Right kidney (tissue), 1 donor: ENCODE measurements at regions not wholly inside any gene's neighbourhood (a gene's known extent, or its start where the extent isn't known, plus 50 kb on each side); places are given as distances from the start of the nearest gene placed in this dataset.
"Not testable (repeated sequence)": the region's sequence is repeated elsewhere in the genome, so short reads cannot be mapped to it uniquely, and the experiment has no call there.

Source experiments
- DNase-seq: peaks from one replicate; pipeline ENCODE4 v3.0.0-alpha.2; 2016

- not testable (repeated sequence) for DNase-seq
Measured at GRCh38 chr10:59043358-59043757, 133.1 kb upstream of the PHYHIPL start.

DNA sequence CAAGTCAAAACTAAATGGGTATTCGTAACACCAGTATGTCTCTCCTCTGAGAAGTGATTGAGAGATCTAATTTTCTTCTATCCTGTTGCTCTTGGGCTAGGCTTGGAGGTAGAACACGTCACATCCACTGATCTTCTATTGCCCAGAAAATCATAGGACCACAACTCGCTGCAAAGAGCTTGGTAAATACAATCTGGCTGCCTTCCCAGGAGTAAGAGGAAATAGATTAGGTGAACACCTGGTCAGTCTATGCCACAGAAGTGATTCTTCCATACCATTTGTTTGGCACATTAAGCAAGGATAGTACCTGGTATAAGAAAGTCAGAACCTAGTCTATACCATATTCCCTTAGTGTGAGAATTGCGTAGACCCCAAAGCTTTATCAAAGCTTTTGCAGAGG is 129.3 kb upstream of the PHYHIPL start:
- no peak for DNase-seq

GRCh38 chr10:59047957-59048618 is 128.4 kb upstream of the PHYHIPL start:
- no peak for DNase-seq

DNA sequence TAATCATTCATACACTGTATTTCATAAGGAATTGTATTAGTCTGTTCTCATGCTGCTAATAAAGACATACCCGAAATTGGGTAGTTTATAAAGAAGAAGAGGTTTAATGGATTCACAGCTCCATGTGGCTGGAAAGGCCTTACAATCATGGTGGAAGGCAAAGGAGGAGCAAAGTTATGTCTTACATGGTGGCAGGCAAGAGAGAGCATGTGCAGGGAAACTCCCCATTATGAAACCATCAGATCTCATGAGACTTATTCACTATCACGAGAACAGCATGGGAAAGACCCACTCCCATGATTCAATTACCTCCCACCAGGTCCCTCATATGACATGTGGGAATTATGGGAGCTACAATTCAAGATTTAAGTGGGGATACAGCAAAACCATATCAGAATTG is 122.9 kb upstream of the PHYHIPL start:
- DNase-seq, result not testable (repeated sequence)

DNA sequence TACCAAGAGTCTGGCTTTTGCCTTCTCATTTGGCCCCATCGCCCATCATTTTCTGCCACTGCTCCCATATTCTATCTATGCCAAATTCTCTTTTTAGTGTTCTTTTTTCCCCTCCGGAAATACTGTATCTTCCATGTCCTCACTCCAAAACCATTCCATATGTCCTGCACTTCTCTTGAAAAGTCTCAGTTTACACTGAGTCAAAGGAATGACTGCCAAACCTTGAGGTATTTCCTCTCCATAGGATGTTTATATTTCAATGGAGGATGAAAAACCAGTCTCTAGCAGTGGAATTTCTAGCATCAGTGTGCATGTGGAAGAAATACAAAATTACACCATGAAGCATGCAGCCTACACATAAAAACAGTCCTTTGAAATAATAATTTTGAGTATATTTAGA is 121.4 kb upstream of the PHYHIPL start:
- no peak for DNase-seq

DNA sequence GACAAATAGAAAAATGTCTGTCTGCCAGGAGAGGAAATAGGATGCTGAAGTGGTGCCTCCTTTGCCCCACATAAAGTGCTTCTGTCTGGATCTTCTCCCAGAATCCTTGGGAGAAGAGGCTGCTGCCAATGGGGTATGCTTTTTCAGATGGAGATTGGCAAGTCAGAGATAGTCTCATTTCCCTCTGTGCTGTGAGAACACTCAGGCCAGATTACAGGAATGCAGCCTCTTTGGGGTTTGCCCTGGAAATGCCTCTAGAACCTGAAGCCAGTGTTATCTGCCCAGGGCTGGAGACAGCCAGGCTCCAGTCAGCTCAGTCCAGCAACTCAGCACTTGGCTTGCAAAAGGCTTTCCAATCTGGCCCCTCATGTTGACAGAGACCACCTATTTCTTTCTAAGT is 119.1 kb upstream of the PHYHIPL start:
- no peak for DNase-seq

DNA sequence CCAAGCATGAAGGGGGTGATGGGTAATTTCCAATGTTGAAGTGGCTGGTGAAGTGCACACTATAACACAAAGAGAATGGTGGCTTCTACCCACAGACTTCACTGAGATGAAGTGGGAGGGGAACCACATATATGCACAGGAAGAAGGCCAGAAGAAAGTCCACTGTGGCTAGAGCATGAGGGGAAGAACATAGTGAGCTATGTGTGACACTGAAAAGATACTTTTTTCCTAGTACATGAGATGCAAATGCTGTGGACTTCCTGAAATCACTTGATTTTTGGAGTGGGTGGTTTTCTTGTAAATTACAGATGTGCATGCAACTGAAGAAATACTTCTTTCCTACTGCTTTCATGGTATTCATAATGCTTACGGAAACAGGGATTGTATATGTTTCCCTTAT is 115.6 kb upstream of the PHYHIPL start:
- no peak for DNase-seq

DNA sequence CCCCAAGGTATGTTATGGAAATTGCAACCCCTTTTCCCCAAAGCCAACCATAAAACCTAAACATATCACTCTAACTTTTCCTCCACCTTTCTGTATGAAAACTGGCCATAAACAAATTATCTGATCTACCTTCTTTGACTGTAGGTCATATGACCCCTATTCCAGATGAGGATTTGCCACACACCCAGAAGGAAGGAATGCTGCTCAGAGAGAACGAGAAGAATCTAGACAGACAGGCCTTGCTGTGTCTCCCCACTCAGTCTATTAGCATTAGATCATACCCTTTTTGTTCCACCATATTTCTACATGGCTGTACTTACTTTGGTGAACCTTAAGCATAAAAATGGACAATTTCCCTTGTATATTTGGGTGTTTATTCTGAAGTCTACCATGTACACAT is 113.0 kb upstream of the PHYHIPL start:
- DNase-seq, result no peak

- DNase-seq, result no peak
Measured at GRCh38 chr10:59064080-59064692, 112.3 kb upstream of the PHYHIPL start.

DNA sequence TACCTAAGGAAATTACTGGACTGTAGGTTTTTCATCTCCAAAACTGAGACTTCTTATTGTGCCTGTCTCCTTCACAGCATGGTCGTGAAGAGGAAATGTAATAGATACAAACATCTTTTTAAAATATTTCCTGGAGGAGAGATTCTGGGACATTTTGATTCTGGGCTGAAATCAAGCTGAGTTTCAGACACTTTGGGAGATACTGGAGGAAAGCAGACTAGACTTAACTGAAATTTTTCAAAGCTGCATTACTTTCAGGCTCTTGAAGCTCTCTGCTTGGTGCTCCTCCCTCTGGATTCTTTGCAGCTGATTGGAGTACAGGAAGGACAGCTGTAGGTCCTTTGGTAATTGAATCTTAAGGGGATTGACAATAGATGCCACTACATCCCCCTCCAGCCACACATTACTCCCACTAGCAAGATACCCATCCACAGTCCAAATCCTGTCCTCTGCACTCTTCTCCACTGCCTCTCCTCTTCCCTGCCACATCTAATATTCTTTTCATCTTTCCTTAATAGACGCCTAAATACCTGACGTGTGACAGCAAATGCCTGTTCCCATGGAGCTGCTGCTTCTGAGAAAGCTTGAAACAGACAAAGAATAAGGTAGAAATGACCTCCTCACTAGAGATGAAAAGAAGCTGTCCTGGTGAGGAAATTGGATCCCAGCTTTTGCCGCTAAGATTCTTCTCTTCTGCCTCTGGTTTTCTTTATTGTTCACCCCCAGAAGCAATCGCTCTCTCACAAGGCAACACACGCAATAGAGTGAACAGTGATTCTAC is 111.5 kb upstream of the PHYHIPL start:
- DNase-seq, result no peak

- no peak for DNase-seq
Measured at GRCh38 chr10:59068581-59069191, 107.8 kb upstream of the PHYHIPL start.

- no peak for DNase-seq
Measured at GRCh38 chr10:59072038-59072437, 104.4 kb upstream of the PHYHIPL start.

DNA sequence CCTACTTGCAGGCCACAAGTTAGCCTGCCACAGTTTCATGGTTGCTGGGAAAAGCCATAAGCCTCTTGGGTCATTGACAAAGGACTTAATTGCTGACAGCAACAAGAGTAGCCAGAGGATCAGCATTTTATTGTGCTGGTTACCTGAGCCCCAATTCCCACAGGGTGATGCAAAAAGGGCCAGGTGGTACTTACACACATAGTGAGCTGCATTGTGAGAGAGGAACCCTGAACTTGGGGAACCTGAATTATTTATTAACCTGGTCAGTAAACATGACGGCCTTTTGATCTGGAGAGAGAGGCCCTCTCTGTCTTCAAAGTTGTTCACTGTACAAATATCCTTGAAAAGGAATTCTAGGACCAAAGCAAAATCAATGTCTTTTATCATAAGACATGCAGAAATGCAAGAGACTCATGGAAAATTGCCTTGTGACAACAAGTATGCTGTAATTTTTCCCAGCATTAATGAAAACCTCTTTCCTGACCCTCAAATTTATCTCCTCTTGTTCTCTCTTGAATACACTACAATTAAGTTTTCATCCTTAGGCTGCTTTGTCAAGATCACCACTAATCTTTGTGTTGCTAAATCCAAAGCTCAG is 102.9 kb upstream of the PHYHIPL start:
- DNase-seq, result no peak

DNA sequence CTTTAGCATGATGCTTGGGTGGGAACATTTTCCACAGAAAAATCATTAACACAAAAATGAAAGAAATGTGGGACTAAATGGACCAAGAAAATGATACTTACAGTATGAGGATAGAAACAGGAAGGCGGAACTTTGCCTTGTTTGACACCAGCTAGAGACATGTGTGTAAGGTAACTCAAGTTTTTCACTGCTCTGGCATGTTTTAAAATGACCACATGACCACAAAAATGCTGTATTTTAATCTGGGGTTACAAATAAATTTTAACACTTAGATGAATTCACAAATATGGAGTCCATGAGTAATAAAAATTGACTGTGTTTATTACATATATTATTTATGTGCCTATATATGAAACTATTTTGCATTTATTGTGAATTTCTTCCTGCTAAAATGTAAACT is 100.9 kb upstream of the PHYHIPL start:
- no peak for DNase-seq

- no peak for DNase-seq
Measured at GRCh38 chr10:59077855-59078254, 98.6 kb upstream of the PHYHIPL start.

GRCh38 chr10:59078978-59079377 is 97.5 kb upstream of the PHYHIPL start:
- no peak for DNase-seq

DNA sequence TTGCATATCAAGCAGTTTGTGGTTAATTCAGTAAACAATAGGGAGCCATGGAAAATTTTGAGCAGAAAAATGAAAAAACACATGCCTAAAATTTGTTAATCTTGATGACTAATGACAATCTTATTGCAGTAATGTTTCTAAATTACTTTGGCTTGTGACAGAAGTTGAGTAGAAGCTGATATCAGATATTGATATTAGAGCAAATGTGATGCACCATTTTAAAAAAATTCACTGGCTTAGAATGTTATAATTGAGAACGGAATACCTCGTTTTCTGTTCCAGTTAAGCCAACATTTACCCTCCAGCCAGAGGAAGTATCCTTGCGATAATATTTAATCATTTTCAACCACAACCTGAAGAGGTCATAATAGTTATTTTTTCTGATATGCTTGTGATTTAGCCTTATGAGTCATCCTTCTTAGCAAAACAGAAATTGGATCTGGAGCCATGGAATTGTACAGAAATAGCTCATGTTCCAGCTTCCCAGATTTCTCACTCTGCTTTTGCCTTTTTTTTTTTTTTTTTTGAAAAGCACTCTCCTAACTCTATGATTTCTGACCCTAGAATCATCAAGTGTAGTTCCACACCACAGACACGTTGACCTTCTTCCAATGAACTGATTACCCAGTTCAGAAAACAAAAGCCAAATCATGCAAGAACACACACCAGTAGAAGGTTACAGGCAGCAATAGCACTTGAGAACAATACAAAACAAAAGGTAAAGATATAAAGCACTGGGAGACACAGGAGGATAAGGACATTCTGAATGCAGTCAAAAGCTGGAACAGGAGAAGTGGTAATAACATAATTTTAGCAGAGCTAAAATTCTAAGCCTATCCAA is 96.8 kb upstream of the PHYHIPL start:
- DNase-seq, result no peak

- DNase-seq, result no peak
Measured at GRCh38 chr10:59082249-59082648, 94.2 kb upstream of the PHYHIPL start.

- DNase-seq, result no peak
Measured at GRCh38 chr10:59085054-59085453, 91.4 kb upstream of the PHYHIPL start.

DNA sequence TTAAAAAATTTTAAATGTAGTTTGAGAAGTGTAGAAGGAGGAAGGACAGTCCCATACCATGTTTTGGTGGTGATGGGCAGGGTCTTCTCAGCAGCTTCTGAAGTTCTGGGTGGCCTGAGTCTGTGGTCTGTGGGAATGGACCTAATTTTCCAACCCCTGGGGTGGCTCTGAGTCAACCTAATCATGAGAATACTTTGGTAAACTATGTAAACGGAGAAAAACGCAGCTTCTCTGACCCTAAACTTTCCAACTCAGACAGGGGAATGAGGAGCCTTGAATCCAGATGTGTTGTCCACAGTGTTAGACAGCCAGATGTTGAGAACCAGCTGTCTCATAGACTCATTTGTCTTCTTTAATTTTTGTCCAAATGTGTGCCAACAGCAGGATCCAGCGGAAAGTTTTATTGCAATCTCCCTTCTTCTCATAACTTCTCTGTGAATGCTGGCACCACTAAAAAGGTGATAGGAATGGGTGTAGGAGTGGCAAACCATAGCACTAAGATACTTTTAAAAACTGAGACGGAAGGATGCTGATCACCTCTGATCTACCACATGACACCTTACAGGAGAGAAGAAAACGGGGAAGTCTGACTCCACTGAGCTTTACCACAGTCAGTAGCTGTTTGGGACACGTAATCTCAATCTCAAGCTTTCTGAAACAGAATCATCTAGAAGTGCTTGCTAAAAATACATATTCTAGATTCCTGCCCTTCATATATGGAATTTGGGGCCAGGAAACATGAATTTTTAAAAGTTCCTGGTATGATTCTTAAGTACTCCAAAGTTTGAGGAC is 90.5 kb upstream of the PHYHIPL start:
- no peak for DNase-seq

DNA sequence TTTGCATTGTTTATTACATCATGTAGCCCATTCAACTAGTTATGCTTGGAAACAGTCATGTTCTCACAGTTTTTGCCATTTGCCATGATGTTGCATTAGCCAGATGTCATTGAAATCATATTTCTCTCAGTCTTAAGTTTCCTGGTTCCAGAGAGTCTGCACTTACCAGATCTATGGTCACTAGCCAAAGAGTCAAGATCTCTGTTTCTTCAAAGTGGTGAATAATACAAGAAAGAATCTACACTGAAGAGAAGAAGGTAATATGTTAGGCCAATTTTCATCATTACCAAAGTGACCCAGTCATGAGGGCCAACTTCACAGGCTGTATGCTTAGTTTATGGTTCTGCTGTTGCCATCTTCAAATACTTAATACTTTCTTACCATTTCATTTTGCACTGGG is 89.0 kb upstream of the PHYHIPL start:
- DNase-seq, result no peak
